ENCODE measurements at regions not wholly inside any gene's neighbourhood (a gene's known extent, or its start where the extent isn't known, plus 50 kb on each side); places are given as distances from the start of the nearest gene placed in this dataset.

- Histone ChIP-seq H3K4ac (ENCODE audit: low read depth, low read length) (no peak overlapping the region), H3T11ph (ENCODE audit: low read length) (no peak overlapping the region), H2AFZ (ENCODE audit: low read length) (no peak overlapping the region), H3K18ac (ENCODE audit: insufficient read length, low read depth, low read length) (no peak overlapping the region), H2BK120ac (ENCODE audit: low read depth, low read length, poor library complexity, severe bottlenecking) (no peak overlapping the region), H3K4me2 (ENCODE audit: insufficient read depth, insufficient read length, low read length) (no peak overlapping the region), H4K20me1 (ENCODE audit: control insufficient read depth, insufficient read depth, insufficient read length) (no peaks in the 10 kb centered on the region), H3K56ac (ENCODE audit: insufficient read length, low read depth, low read length) (no peak overlapping the region), H4K5ac (ENCODE audit: insufficient read length, low read depth, low read length) (no peak overlapping the region), H3K27ac (ENCODE audit: insufficient read length, low read depth, low read length) (no peak overlapping the region), H4K91ac (ENCODE audit: insufficient read length, low read depth, low read length) (no peak overlapping the region), H2BK12ac (ENCODE audit: insufficient read length, low read depth, low read length) (no peak overlapping the region), H3K14ac (ENCODE audit: insufficient read depth, low read length) (no peak overlapping the region), H3K9ac (ENCODE audit: extremely low read depth, insufficient read length, low read length) (no peak overlapping the region), H3K27me3 (ENCODE audit: insufficient read depth, low read length) (no peaks in the 10 kb centered on the region), H4K8ac (replicated peaks; ENCODE audit: insufficient read length, low read depth, low read length) (no peak overlapping the region), H3K23me2 (ENCODE audit: insufficient read length, low read depth, low read length, poor library complexity, severe bottlenecking) (no peaks in the 10 kb centered on the region), H3K9me3 (ENCODE audit: control insufficient read depth, low read depth, low read length) (no peaks in the 10 kb centered on the region), H2BK20ac (ENCODE audit: low read depth, low read length, poor library complexity, severe bottlenecking) (no peak overlapping the region), H3K79me2 (ENCODE audit: insufficient read depth, low read length) (no peaks in the 10 kb centered on the region), H3K4me1 (ENCODE audit: insufficient read depth, low read length) (peaks cover 5% of the 10 kb centered on the region; the same call in 1 of the 2 replicates), H3K79me1 (ENCODE audit: insufficient read depth, low read depth, low read length, poor library complexity, severe bottlenecking) (no peaks in the 10 kb centered on the region), H2BK15ac (ENCODE audit: low read depth, low read length) (no peak overlapping the region), H3K23ac (ENCODE audit: insufficient read length, low read depth, low read length) (no peak overlapping the region), H2BK5ac (ENCODE audit: insufficient read length, low read length) (no peak overlapping the region), H2AK5ac (ENCODE audit: insufficient read length, low read length) (no peak overlapping the region)
- Mint-ChIP-seq H3K36me3 (ENCODE audit: insufficient read depth in 1 of 3, low read depth in 3 of 3) (peaks cover 0 to 5% (median 0%) of the 10 kb centered on the region in 3 experiments; a peak in 3 of 7 replicates), H3K9me3 (no peaks in the 10 kb centered on the region; a peak in 1 of 5 replicates), H3K4me1 (peaks cover 9 to 10% of the 10 kb centered on the region in 2 experiments), H3K27ac (no peak overlapping the region), H3K27me3 (ENCODE audit: low read depth) (no peaks in the 10 kb centered on the region; the same call in 1 of the 2 replicates), H3K4me3 (no peak overlapping the region)
- TF ChIP-seq, protein P1, sequence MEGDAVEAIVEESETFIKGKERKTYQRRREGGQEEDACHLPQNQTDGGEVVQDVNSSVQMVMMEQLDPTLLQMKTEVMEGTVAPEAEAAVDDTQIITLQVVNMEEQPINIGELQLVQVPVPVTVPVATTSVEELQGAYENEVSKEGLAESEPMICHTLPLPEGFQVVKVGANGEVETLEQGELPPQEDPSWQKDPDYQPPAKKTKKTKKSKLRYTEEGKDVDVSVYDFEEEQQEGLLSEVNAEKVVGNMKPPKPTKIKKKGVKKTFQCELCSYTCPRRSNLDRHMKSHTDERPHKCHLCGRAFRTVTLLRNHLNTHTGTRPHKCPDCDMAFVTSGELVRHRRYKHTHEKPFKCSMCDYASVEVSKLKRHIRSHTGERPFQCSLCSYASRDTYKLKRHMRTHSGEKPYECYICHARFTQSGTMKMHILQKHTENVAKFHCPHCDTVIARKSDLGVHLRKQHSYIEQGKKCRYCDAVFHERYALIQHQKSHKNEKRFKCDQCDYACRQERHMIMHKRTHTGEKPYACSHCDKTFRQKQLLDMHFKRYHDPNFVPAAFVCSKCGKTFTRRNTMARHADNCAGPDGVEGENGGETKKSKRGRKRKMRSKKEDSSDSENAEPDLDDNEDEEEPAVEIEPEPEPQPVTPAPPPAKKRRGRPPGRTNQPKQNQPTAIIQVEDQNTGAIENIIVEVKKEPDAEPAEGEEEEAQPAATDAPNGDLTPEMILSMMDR (conservative IDR thresholded peaks at IDR 0.05) = no peak
- no peak for DNase-seq
- WGBS (ENCODE audit: extremely low coverage, insufficient read length, low lambda C conversion rate) = no CpG with 5 or more reads among the region's 1 CpG
Measured at GRCh38 chr13:24092108-24092507, 68.4 kb upstream of the SPATA13 start.
